ENCODE measurements at regions not wholly inside any gene's neighbourhood (a gene's known extent, or its start where the extent isn't known, plus 50 kb on each side); places are given as distances from the start of the nearest gene placed in this dataset.

- H3K9me3 ChIP-seq = no peaks in the 10 kb centered on the region
- no peak for TF ChIP-seq CTCF (IDR thresholded peaks at IDR 0.05; ENCODE audit: insufficient read depth in 1 of 2, low read depth in 1 of 2, low read length in 1 of 2, severe bottlenecking in 1 of 2, unreplicated experiment in 1 of 2)
- H3K4me3 ChIP-seq (ENCODE audit: low read depth, low read length) = no peak overlapping the region
- ChIA-PET CTCF (no interaction called here), POLR2A (no interaction called here)
- H3K36me3 Mint-ChIP-seq (ENCODE audit: insufficient read depth, unreplicated experiment) = no peaks in the 10 kb centered on the region
- H3K27me3 ChIP-seq (replicated peaks; ENCODE audit: control insufficient read depth, insufficient read depth, low read length) = no peaks in the 10 kb centered on the region
- no peak overlapping the region for H3K27ac Mint-ChIP-seq (ENCODE audit: unreplicated experiment)
- H3K9me3 Mint-ChIP-seq (ENCODE audit: unreplicated experiment) = no peaks in the 10 kb centered on the region
- H3K36me3 ChIP-seq (ENCODE audit: control insufficient read depth, insufficient read depth, low read length) = no peaks in the 10 kb centered on the region
- no peak for DNase-seq
- no peaks in the 10 kb centered on the region for H3K27me3 Mint-ChIP-seq (ENCODE audit: insufficient read depth, unreplicated experiment)
- no TSS peak for BruUV-seq (replicated peaks)
- H3K4me1 Mint-ChIP-seq (ENCODE audit: low read depth, unreplicated experiment) = no peaks in the 10 kb centered on the region
- no peak overlapping the region for H3K4me3 Mint-ChIP-seq (ENCODE audit: unreplicated experiment)
- intact Hi-C loops (cut with micrococcal nuclease; ENCODE audit: unreplicated experiment) = no loop called here
- H3K4me1 ChIP-seq = peaks cover 6% of the 10 kb centered on the region; the same call in 1 of the 2 replicates
These were observed 116.4 kb upstream of the TOPAZ1 start for GRCh38 chr3:44125246-44125645.

- no peaks in the 10 kb centered on the region for H3K27me3 Mint-ChIP-seq (ENCODE audit: insufficient read depth, unreplicated experiment)
- Histone ChIP-seq H3K9me3 (no peaks in the 10 kb centered on the region), H3K4me3 (ENCODE audit: low read depth, low read length) (no peak overlapping the region), H3K27me3 (replicated peaks; ENCODE audit: control insufficient read depth, insufficient read depth, low read length) (no peaks in the 10 kb centered on the region), H3K36me3 (ENCODE audit: control insufficient read depth, insufficient read depth, low read length) (no peaks in the 10 kb centered on the region), H3K4me1 (peaks cover 6% of the 10 kb centered on the region; the same call in 1 of the 2 replicates)
- H3K4me1 Mint-ChIP-seq (ENCODE audit: low read depth, unreplicated experiment) = no peaks in the 10 kb centered on the region
- no peaks in the 10 kb centered on the region for H3K36me3 Mint-ChIP-seq (ENCODE audit: insufficient read depth, unreplicated experiment)
- no peaks in the 10 kb centered on the region for H3K9me3 Mint-ChIP-seq (ENCODE audit: unreplicated experiment)
- H3K4me3 Mint-ChIP-seq (ENCODE audit: unreplicated experiment) = no peak overlapping the region
- POLR2A ChIA-PET = no interaction called here
- CTCF ChIA-PET = no interaction called here
- no peak for DNase-seq
- TF ChIP-seq CTCF (IDR thresholded peaks at IDR 0.05; ENCODE audit: insufficient read depth in 1 of 2, low read depth in 1 of 2, low read length in 1 of 2, severe bottlenecking in 1 of 2, unreplicated experiment in 1 of 2) = no peak
- no TSS peak for BruUV-seq (replicated peaks)
- intact Hi-C loops (cut with micrococcal nuclease; ENCODE audit: unreplicated experiment) = no loop called here
- H3K27ac Mint-ChIP-seq (ENCODE audit: unreplicated experiment) = no peak overlapping the region
These were observed 115.8 kb upstream of the TOPAZ1 start for GRCh38 chr3:44125882-44126281.

GRCh38 chr3:44128057-44128775, 113.5 kb upstream of the TOPAZ1 start:
- no peak for TF ChIP-seq CTCF (IDR thresholded peaks at IDR 0.05; ENCODE audit: insufficient read depth in 1 of 2, low read depth in 1 of 2, low read length in 1 of 2, severe bottlenecking in 1 of 2, unreplicated experiment in 1 of 2)
- CTCF ChIA-PET = no interaction called here
- intact Hi-C loops (cut with micrococcal nuclease; ENCODE audit: unreplicated experiment) = no loop called here
- Mint-ChIP-seq H3K4me3 (ENCODE audit: unreplicated experiment) (no peak overlapping the region), H3K27me3 (ENCODE audit: insufficient read depth, unreplicated experiment) (no peaks in the 10 kb centered on the region), H3K4me1 (ENCODE audit: low read depth, unreplicated experiment) (no peaks in the 10 kb centered on the region), H3K36me3 (ENCODE audit: insufficient read depth, unreplicated experiment) (no peaks in the 10 kb centered on the region), H3K9me3 (ENCODE audit: unreplicated experiment) (no peaks in the 10 kb centered on the region), H3K27ac (ENCODE audit: unreplicated experiment) (no peak overlapping the region)
- no TSS peak for BruUV-seq (replicated peaks)
- H3K36me3 ChIP-seq (ENCODE audit: control insufficient read depth, insufficient read depth, low read length) = no peaks in the 10 kb centered on the region
- H3K27me3 ChIP-seq (replicated peaks; ENCODE audit: control insufficient read depth, insufficient read depth, low read length) = no peaks in the 10 kb centered on the region
- DNase-seq = no peak
- no peaks in the 10 kb centered on the region for H3K9me3 ChIP-seq
- H3K4me3 ChIP-seq (ENCODE audit: low read depth, low read length) = no peak overlapping the region
- POLR2A ChIA-PET = no interaction called here
- H3K4me1 ChIP-seq = no peaks in the 10 kb centered on the region

Data from Caco-2 (cell line).